NCI-H187 treated with DMSO at 0.1 percent for 48 hours (cell line): ENCODE measurements at regions not wholly inside any gene's neighbourhood (a gene's known extent, or its start where the extent isn't known, plus 50 kb on each side); places are given as distances from the start of the nearest gene placed in this dataset.

Experiments used
- DNase-seq: peaks from one replicate; lab custom pipeline; 2025; lab: John Stamatoyannopoulos, UW

- no peak for DNase-seq
Measured at GRCh38 chr11:101211407-101211975, 81.9 kb upstream of the PGR start.

- no peak for DNase-seq
Measured at GRCh38 chr11:101202614-101203013, 73.0 kb upstream of the PGR start.

- DNase-seq: no peak
Measured at GRCh38 chr11:101199416-101199815, 69.8 kb upstream of the PGR start.

- no peak for DNase-seq
Measured at GRCh38 chr11:101195294-101195693, 65.7 kb upstream of the PGR start.

GRCh38 chr11:101188801-101189200 is 59.2 kb upstream of the PGR start:
- no peak for DNase-seq

- no peak for DNase-seq
Measured at GRCh38 chr11:101188173-101188572, 58.6 kb upstream of the PGR start.

GRCh38 chr11:101187748-101188147 is 58.1 kb upstream of the PGR start:
- no peak for DNase-seq

- DNase-seq: no peak
Measured at GRCh38 chr11:101185985-101186384, 56.4 kb upstream of the PGR start.

GRCh38 chr11:101182467-101182866 is 52.9 kb upstream of the PGR start:
- no peak for DNase-seq

- no peak for DNase-seq
Measured at GRCh38 chr11:101180481-101180880, 50.9 kb upstream of the PGR start.
